ENCODE measurements at regions not wholly inside any gene's neighbourhood (a gene's known extent, or its start where the extent isn't known, plus 50 kb on each side); places are given as distances from the start of the nearest gene placed in this dataset.
"Not testable (repeated sequence)": the region's sequence is repeated elsewhere in the genome, so short reads cannot be mapped to it uniquely, and the experiment has no call there.

DNA sequence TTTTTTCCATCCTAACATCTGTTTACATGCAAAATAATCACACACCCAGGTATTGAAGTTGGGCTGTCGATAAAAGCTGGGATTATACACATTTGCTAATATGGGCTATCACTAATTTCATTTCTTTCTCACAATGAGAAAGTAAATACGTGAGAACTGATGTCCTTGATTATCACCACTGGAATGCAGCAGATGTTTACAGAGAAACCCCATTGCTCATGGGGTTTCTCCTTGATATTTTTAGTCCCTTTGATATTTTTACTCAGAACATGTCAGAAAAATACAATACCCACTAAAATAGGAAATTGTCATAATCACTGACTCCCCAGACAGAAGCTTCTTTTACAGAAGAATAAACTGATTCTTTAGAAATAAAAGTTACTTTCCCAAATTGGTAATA lies 535.1 kb upstream of the CCDC54 start:
- DNase-seq (ENCODE audit: low read depth, low spot score): no peak
- H3K4me3 ChIP-seq (ENCODE audit: low read depth, low read length): no peak overlapping the region
- TF ChIP-seq, protein P1, sequence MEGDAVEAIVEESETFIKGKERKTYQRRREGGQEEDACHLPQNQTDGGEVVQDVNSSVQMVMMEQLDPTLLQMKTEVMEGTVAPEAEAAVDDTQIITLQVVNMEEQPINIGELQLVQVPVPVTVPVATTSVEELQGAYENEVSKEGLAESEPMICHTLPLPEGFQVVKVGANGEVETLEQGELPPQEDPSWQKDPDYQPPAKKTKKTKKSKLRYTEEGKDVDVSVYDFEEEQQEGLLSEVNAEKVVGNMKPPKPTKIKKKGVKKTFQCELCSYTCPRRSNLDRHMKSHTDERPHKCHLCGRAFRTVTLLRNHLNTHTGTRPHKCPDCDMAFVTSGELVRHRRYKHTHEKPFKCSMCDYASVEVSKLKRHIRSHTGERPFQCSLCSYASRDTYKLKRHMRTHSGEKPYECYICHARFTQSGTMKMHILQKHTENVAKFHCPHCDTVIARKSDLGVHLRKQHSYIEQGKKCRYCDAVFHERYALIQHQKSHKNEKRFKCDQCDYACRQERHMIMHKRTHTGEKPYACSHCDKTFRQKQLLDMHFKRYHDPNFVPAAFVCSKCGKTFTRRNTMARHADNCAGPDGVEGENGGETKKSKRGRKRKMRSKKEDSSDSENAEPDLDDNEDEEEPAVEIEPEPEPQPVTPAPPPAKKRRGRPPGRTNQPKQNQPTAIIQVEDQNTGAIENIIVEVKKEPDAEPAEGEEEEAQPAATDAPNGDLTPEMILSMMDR (IDR thresholded peaks at IDR 0.05; ENCODE audit: insufficient read depth, low read length, missing control alignments): no peak
- POLR2A ChIA-PET: no interaction called here
- CTCF ChIA-PET: no interaction called here

DNA sequence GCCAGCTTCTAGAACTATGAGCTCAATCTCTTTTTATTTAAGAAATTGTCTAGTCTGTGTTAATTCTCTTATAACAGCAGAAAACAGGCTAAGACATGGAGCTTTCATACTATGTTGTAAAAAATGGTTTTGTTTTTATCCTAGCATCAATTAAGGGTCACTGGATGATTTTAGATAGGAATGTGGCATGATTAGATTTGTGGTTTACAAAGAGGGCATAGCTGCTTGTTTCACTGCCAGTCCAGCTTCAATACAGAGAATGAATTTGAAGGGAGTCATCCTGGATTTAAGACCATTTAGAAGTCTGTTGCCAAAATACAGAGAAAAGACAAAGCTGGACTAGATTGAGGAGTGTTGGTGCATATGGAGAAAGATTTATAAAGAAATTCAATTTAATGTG lies 532.6 kb upstream of the CCDC54 start:
- POLR2A ChIA-PET: no interaction called here
- TF ChIP-seq, protein P1 (IDR thresholded peaks at IDR 0.05; ENCODE audit: insufficient read depth, low read length, missing control alignments): no peak
- H3K4me3 ChIP-seq (ENCODE audit: low read depth, low read length): no peak overlapping the region
- DNase-seq (ENCODE audit: low read depth, low spot score): no peak
- CTCF ChIA-PET: interaction anchor here (0.9 kb wide), 1 partner anchor 228 kb away, joined by 3 read pairs; no protein-coding TSS in a partner anchor

DNA sequence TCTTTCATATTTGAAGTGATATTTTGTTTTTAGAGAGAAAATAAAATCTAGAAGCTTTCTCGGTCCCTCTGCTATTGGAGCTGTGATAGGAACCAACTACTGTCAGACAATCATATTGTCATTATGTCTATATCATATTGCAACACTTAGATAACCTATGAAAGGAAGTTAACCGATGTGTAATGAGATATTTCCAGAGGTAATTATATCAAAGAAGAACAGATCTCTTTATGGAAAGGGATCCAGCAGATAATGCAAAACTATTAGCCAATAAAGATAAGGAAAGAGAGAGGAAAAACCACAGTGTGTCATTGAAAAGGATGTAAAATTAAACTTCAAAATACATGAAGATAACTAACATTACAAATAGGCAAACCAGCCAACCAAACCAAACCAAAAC lies 529.1 kb upstream of the CCDC54 start:
- no peak for DNase-seq (ENCODE audit: low read depth, low spot score)
- ChIA-PET POLR2A (no interaction called here), CTCF (interaction anchor here (2.5 kb wide), 1 partner anchor 12 kb away, joined by 5 read pairs; no protein-coding TSS in a partner anchor)
- no peak overlapping the region for H3K4me3 ChIP-seq (ENCODE audit: low read depth, low read length)
- TF ChIP-seq, protein P1 (IDR thresholded peaks at IDR 0.05; ENCODE audit: insufficient read depth, low read length, missing control alignments): no peak

DNA sequence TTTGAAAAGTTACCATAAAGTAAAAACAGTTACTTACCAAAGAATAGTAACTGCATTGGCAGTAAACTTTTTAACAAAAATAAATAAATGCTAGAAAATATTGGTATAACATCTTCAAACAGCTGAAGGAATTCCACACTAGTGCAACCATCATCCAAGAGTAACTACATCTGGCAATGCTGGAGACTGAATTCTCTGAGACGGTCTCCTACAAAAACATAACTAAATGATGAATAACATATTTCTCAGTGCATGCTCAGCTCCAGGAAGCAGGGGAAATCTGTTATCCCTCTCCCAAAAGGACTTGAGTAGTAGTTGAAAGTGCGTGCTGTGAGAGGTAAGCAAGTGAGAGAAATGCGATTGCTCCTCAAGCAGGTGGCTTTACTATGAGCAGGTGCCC lies 526.8 kb upstream of the CCDC54 start:
- DNase-seq (ENCODE audit: low read depth, low spot score): no peak
- CTCF ChIA-PET: interaction anchor here (1.0 kb wide), 1 partner anchor 267 kb away, joined by 4 read pairs; no protein-coding TSS in a partner anchor
- POLR2A ChIA-PET: interaction anchor here (1.0 kb wide), 1 partner anchor 24 kb away, joined by 3 read pairs; no protein-coding TSS in a partner anchor
- no peak overlapping the region for H3K4me3 ChIP-seq (ENCODE audit: low read depth, low read length)
- TF ChIP-seq, protein P1 (IDR thresholded peaks at IDR 0.05; ENCODE audit: insufficient read depth, low read length, missing control alignments): no peak

DNA sequence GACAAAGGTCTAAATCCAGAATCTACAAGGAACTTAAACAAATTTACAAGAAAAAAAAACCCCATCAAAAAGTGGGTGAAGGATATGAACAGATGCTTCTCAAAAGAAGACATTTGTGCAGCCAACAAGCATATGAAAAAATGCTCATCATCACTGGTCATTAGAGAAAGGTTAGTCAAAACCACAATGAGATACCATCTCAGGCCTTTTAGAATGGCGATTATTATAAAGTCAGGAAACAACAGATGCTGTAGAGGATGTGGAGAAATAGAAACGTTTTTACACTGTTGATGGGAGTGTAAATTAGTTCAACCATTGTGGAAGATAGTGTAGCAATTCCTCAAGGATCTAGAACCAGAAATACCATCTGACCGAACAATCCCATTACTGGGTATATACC lies 518.9 kb upstream of the CCDC54 start:
- H3K4me3 ChIP-seq (ENCODE audit: low read depth, low read length); DNase-seq (ENCODE audit: low read depth, low spot score); POLR2A ChIA-PET; CTCF ChIA-PET: not testable (repeated sequence)

DNA sequence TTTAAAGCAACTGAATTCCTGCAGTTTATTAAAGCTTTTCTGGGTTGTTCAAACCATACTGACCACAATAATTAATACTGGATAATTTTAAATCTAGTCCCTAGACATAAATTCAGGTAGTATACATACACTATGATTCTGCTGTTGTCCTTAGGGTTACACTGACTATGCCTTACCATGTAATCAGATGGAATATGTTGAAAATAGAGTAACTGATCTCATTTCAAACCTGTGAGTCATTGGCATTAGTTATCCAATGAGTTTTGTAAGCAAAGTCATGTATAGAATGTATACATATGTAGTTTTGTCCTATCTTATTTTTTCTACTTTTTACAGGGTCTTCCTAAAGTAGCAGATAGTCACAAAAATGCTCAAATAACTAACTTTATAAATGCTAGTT lies 517.1 kb upstream of the CCDC54 start:
- ChIA-PET CTCF (no interaction called here), POLR2A (no interaction called here)
- TF ChIP-seq, protein P1 (IDR thresholded peaks at IDR 0.05; ENCODE audit: insufficient read depth, low read length, missing control alignments): no peak
- H3K4me3 ChIP-seq (ENCODE audit: low read depth, low read length): no peak overlapping the region
- DNase-seq (ENCODE audit: low read depth, low spot score): no peak

DNA sequence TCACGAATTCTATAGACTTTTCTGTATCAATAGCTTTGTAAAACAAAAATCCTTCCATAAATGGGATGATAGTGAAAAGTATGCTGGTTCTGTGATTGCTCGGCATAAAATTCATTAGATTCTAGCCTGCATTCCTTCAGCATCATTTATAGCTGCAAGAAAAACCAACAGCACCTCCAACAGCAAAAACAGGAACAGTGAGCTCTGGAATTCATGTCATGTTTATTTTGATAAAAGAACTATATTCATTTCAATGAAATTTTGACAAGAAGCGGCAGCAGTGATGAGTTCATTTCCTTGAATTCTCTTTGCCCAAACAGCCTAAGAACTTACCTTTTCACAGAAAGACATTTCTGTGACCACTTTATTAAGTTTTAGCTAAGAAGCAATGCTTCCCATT lies 515.2 kb upstream of the CCDC54 start:
- POLR2A ChIA-PET: interaction anchor here (1.0 to 1.3 kb wide), 5 partner anchors 96 to 256 kb away, joined by 3 to 6 read pairs (median 4); no protein-coding TSS in a partner anchor

More for the DNA sequence above, 515.2 kb upstream of the CCDC54 start:
- no peak overlapping the region for H3K4me3 ChIP-seq (ENCODE audit: low read depth, low read length)
- CTCF ChIA-PET: interaction anchor here (0.8 to 3.0 kb wide), 13 partner anchors 14 to 654 kb away, joined by 3 to 17 read pairs (median 3); no protein-coding TSS in a partner anchor
- DNase-seq (ENCODE audit: low read depth, low spot score): peak; percentile 44
- TF ChIP-seq, protein P1 (IDR thresholded peaks at IDR 0.05; ENCODE audit: insufficient read depth, low read length, missing control alignments): peak; percentile 34

Measured in AG04449 (cell line).